ENCODE measurements at regions not wholly inside any gene's neighbourhood (a gene's known extent, or its start where the extent isn't known, plus 50 kb on each side); places are given as distances from the start of the nearest gene placed in this dataset.

DNA sequence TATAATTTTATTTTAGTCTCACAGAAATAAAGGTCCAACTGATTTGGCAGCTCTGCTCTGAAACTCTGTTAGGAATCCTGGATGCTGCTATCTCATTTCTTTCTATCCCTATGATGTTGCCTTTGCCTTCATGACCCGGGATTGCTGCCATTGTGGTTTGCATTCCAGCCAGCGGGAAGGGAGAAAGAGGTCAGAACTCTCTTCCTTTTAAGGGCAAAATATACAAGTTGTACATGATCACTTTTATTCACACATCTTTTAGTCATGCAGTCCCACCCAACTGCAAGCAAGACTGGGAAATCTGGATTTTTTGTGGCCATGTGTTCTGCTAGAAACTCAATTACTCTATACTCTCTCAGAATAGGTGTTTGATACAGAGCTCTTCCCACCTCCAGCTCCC is 263.1 kb upstream of the ZFP64 start:
- Histone ChIP-seq H3K27ac (no peak overlapping the region), H3K27me3 (no peaks in the 10 kb centered on the region), H3K4me3 (no peak overlapping the region), H3K4me1 (no peaks in the 10 kb centered on the region), H3K9me3 (no peaks in the 10 kb centered on the region), H3K36me3 (no peaks in the 10 kb centered on the region)
- no peak for DNase-seq
- intact Hi-C loops (cut with DNase I) = no loop called here
- 71 to 77% methylated on average over 2 of the region's 2 CpGs for WGBS, 2 donors
- TF ChIP-seq POLR2AphosphoS5 (IDR thresholded peaks at IDR 0.05) = no peak
- TF ChIP-seq, protein P1, sequence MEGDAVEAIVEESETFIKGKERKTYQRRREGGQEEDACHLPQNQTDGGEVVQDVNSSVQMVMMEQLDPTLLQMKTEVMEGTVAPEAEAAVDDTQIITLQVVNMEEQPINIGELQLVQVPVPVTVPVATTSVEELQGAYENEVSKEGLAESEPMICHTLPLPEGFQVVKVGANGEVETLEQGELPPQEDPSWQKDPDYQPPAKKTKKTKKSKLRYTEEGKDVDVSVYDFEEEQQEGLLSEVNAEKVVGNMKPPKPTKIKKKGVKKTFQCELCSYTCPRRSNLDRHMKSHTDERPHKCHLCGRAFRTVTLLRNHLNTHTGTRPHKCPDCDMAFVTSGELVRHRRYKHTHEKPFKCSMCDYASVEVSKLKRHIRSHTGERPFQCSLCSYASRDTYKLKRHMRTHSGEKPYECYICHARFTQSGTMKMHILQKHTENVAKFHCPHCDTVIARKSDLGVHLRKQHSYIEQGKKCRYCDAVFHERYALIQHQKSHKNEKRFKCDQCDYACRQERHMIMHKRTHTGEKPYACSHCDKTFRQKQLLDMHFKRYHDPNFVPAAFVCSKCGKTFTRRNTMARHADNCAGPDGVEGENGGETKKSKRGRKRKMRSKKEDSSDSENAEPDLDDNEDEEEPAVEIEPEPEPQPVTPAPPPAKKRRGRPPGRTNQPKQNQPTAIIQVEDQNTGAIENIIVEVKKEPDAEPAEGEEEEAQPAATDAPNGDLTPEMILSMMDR (IDR thresholded peaks at IDR 0.05) = no peak
- TF ChIP-seq POLR2A (IDR thresholded peaks at IDR 0.05) = no peak
- no peak for TF ChIP-seq EP300 (IDR thresholded peaks at IDR 0.05)

DNA sequence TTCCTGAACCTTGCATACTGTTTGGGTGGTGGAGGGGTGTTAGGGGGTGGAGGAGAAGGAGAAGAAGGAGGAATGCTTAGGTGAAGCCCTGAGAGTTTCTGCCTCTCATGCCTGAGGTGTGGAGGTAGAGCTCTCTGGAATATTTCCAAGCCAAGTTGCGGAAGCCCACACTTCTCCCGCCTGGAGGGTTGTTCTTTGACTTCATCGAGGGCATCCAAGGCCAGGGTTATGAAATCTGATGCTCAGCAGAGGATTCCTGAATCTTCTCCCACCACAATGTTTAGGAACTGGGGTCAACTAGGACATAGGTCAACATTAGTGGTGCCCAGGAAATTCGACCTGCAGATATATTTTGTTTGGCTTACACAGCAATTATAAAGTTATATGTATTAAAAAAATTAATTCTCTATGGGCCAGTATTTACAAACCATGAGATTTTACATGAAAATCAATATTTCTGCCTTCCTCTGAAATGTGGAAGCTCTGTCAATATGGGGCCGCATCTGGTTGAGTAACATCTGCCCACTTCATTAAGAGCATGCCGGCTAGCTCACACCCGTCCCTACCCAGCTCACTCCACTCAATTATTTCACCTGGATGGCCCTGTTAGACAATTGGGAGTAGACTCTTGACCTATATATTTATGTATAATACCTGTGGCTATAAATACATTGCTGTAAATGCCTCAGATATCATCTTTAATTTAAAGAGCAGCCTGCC is 257.1 kb upstream of the ZFP64 start:
- TF ChIP-seq EP300 (IDR thresholded peaks at IDR 0.05) = no peak
- TF ChIP-seq, protein P1 (IDR thresholded peaks at IDR 0.05) = no peak
- 52 to 77% methylated on average over 7 of the region's 7 CpGs for WGBS, 2 donors
- H3K36me3 ChIP-seq = no peaks in the 10 kb centered on the region

DNA sequence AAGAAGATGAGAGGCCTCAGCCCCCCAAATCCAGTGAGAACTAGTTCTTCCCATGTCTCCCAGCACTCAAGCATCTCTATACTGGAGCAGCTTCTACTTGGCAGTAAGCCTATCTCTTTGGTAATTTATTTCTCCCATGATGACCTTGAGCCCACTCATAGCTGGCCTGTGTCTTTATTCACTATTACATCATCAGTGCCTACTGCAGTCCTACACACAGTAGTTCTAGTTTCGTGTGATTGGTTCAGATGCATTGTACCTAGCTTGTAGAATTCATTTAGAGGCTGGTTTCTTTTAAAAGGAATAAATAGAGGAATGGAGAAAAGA is 255.6 kb upstream of the ZFP64 start:
- no peak for DNase-seq
- no peaks in the 10 kb centered on the region for H3K27me3 ChIP-seq
- no peaks in the 10 kb centered on the region for H3K4me1 ChIP-seq
- TF ChIP-seq POLR2AphosphoS5 (IDR thresholded peaks at IDR 0.05) (no peak), EP300 (IDR thresholded peaks at IDR 0.05) (no peak)
- H3K4me3 ChIP-seq = no peak overlapping the region
- H3K27ac ChIP-seq = no peak overlapping the region
- H3K9me3 ChIP-seq = no peaks in the 10 kb centered on the region
- intact Hi-C loops (cut with DNase I) = no loop called here
- 63 to 88% methylated on average over 1 of the region's 1 CpG for WGBS, 2 donors
- H3K36me3 ChIP-seq = no peaks in the 10 kb centered on the region

More for the DNA sequence above, 257.1 kb upstream of the ZFP64 start:
- no peak overlapping the region for H3K4me3 ChIP-seq
- no peak overlapping the region for H3K27ac ChIP-seq
- H3K4me1 ChIP-seq = no peaks in the 10 kb centered on the region
- H3K9me3 ChIP-seq = no peaks in the 10 kb centered on the region
- DNase-seq = no peak
- intact Hi-C loops (cut with DNase I) = no loop called here
- H3K27me3 ChIP-seq = no peaks in the 10 kb centered on the region

DNA sequence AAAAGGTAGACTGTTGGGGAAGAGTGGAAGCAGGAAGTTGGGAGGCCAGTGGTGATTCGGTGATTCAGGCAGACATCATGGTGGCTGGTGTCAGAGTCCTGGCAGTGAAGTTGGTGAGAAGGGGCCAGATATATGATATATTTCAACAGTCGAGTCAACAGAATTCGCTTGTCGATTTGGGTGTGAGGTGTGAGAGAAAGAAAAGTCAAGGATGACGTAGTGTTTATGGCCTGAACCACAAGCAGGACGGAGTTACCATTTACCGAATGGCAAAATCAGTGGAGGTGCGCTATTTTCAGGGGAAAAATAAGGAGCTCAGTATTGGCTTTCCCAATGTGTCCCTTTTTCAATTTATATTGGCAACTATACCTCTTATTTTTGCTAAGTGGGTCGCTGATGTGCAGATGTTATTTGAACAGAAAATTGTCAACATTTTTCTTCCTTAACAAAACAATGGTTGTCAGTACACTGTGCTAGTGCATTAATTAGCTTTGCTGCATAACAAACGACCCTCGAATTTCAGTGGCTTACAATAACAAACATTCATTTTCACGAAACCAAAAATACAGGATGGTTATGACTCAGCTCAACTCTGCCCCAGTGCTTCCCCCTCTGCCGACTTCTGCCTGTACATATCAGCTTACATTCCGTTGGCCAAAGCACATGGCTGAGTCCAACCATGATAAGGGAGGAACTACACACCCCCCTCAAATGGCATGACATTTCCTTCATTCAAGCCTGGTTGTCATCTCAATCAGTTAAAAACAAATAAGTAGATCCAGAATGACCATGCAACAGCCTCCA is 255.0 kb upstream of the ZFP64 start:
- no peak for DNase-seq
- no peaks in the 10 kb centered on the region for H3K9me3 ChIP-seq
- 86% methylated on average over 14 of the region's 14 CpGs for WGBS, 2 donors
- no peak overlapping the region for H3K27ac ChIP-seq
- no peaks in the 10 kb centered on the region for H3K4me1 ChIP-seq
- H3K27me3 ChIP-seq = no peaks in the 10 kb centered on the region
- intact Hi-C loops (cut with DNase I) = no loop called here
- H3K4me3 ChIP-seq = no peak overlapping the region
- H3K36me3 ChIP-seq = no peaks in the 10 kb centered on the region
- TF ChIP-seq POLR2A (IDR thresholded peaks at IDR 0.05) (no peak), EP300 (IDR thresholded peaks at IDR 0.05) (no peak), POLR2AphosphoS5 (IDR thresholded peaks at IDR 0.05) (no peak)
- TF ChIP-seq, protein P1 (IDR thresholded peaks at IDR 0.05) = no peak

DNA sequence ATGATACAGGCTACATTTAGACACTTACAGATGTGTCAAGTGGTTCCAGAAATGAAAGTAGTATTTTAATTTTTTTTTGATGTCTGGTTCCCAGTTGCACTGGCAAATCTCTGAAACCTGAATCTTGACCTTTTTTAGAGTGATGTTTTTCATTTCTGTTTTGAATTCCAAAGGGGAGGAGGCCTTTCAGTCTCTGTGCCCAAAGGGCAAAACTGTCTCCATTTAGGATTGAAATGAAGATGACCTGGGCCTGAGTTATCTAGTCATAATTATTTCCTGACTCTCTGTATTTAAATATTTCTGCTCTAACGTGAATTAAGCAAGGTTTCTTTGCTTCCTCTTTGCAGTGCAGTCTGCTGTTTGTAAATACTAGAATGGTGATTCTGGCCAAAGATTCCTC is 252.9 kb upstream of the ZFP64 start:
- intact Hi-C loops (cut with DNase I) = no loop called here
- no peak overlapping the region for H3K27ac ChIP-seq
- TF ChIP-seq POLR2A (IDR thresholded peaks at IDR 0.05) (no peak), EP300 (IDR thresholded peaks at IDR 0.05) (no peak), POLR2AphosphoS5 (IDR thresholded peaks at IDR 0.05) (no peak)
- TF ChIP-seq, protein P1 (IDR thresholded peaks at IDR 0.05) = no peak
- H3K9me3 ChIP-seq = no peaks in the 10 kb centered on the region
- no peaks in the 10 kb centered on the region for H3K27me3 ChIP-seq
- no peaks in the 10 kb centered on the region for H3K4me1 ChIP-seq
- DNase-seq = no peak
- H3K4me3 ChIP-seq = no peak overlapping the region
- WGBS, 2 donors = 31 to 48% methylated on average over 1 of the region's 1 CpG
- H3K36me3 ChIP-seq = no peaks in the 10 kb centered on the region
